Breast epithelium (tissue), 4 donors: ENCODE measurements at regions not wholly inside any gene's neighbourhood (a gene's known extent, or its start where the extent isn't known, plus 50 kb on each side); places are given as distances from the start of the nearest gene placed in this dataset.

ENCODE experiments used
- DNase-seq, 2 donors: peaks; one replicate each; pipeline ENCODE4 v3.0.0-alpha.2; 2019; ENCODE audit warnings: low spot score in 2 of 2
- H3K27ac ChIP-seq, 2 donors: fragments of 200-600 bp; sonication (generic) in 1 of 2; one replicate each; pipeline ENCODE4 v1.5.1; 2016 to 2019; ENCODE audit warnings: mild to moderate bottlenecking in 1 of 2
- H3K27me3 ChIP-seq, 2 donors: fragments of 200-600 bp; sonication (generic) in 1 of 2; one replicate each; pipeline versions ENCODE4 v1.5.1 to v1.6.0; 2017 to 2019; ENCODE audit warnings: control low read depth in 1 of 2, mild to moderate bottlenecking in 1 of 2
- H3K36me3 ChIP-seq: fragments of 200-600 bp; one replicate; pipeline ENCODE4 v1.5.1; 2019
- H3K4me1 ChIP-seq, 2 donors: fragments of 200-600 bp; sonication (generic); one replicate each; pipeline ENCODE4 v1.5.1; 2016 to 2019; ENCODE audit warnings: control low read depth in 1 of 2
- H3K4me3 ChIP-seq, 3 donors: fragments of 200-600 bp; sonication (generic); 1 replicate in 2 of 3; 2 replicates in 1 of 3; pipeline ENCODE4 v1.5.1; 2016 to 2019; ENCODE audit warnings: mild to moderate bottlenecking in 3 of 3, moderate library complexity in 2 of 3
- H3K9me3 ChIP-seq, 2 donors: fragments of 200-600 bp; sonication (generic) in 1 of 2; one replicate each; pipeline ENCODE4 v1.5.1; 2016 to 2019; ENCODE audit warnings: control low read depth in 1 of 2
- CTCF ChIP-seq, 3 donors: fragments of 450-650 bp; IDR thresholded peaks; one replicate each; pipeline ENCODE4 v1.5.1; 2016 to 2017; ENCODE audit warnings: antibody characterized with exemption in 3 of 3, mild to moderate bottlenecking in 3 of 3, moderate library complexity in 3 of 3
- POLR2A ChIP-seq: fragments of 450-650 bp; IDR thresholded peaks from one replicate; pipeline ENCODE4 v1.6.1; 2016; ENCODE audit warnings: antibody characterized with exemption, mild to moderate bottlenecking, moderate library complexity
- POLR2AphosphoS5 ChIP-seq, 3 donors: sonication (generic); formaldehyde crosslinking; IDR thresholded peaks; one replicate each; pipeline ENCODE4 v1.6.1; 2017; ENCODE audit warnings: antibody characterized with exemption in 3 of 3
- intact Hi-C: fragments of 100-400 bp; cut with DNase I; formaldehyde crosslinking; loops from one replicate; pipeline ENCODE4 v1.15.1; 2023; ENCODE audit warnings: low total_unique reads

- H3K36me3 ChIP-seq = no peaks in the 10 kb centered on the region
- no peaks in the 10 kb centered on the region for H3K27me3 ChIP-seq
- H3K27ac ChIP-seq = peak overlapping the region in 1 of 2 donors; percentile 68
- H3K4me3 ChIP-seq = no peak overlapping the region
- DNase-seq = no peak
- no peaks in the 10 kb centered on the region for H3K9me3 ChIP-seq
- TF ChIP-seq POLR2A (no peak), CTCF (IDR thresholded peaks at IDR 0.05) (no peak), POLR2AphosphoS5 (IDR thresholded peaks at IDR 0.05) (no peak)
- H3K4me1 ChIP-seq = no peaks in the 10 kb centered on the region
- intact Hi-C loops = no loop called here
Measured at GRCh38 chr2:22501851-22502250, 883.1 kb upstream of the KLHL29 start.

- no peaks in the 10 kb centered on the region for H3K27me3 ChIP-seq
- intact Hi-C loops = no loop called here
Measured at GRCh38 chr2:22513563-22513962, 871.4 kb upstream of the KLHL29 start.

GRCh38 chr2:22517141-22517540, 867.8 kb upstream of the KLHL29 start:
- no peak for TF ChIP-seq POLR2A
- TF ChIP-seq POLR2AphosphoS5 (IDR thresholded peaks at IDR 0.05) = no peak
- no peak for TF ChIP-seq CTCF (IDR thresholded peaks at IDR 0.05)
- intact Hi-C loops = no loop called here
- no peaks in the 10 kb centered on the region for H3K9me3 ChIP-seq

More at GRCh38 chr2:22513563-22513962, 871.4 kb upstream of the KLHL29 start:
- TF ChIP-seq POLR2A (no peak), POLR2AphosphoS5 (IDR thresholded peaks at IDR 0.05) (no peak), CTCF (IDR thresholded peaks at IDR 0.05) (no peak)
- no peak for DNase-seq
- Histone ChIP-seq H3K4me3 (no peak overlapping the region), H3K9me3 (no peaks in the 10 kb centered on the region), H3K27ac (no peak overlapping the region), H3K36me3 (no peaks in the 10 kb centered on the region), H3K4me1 (no peaks in the 10 kb centered on the region)

GRCh38 chr2:22518641-22519040, 866.3 kb upstream of the KLHL29 start:
- no peak for DNase-seq
- TF ChIP-seq CTCF (IDR thresholded peaks at IDR 0.05) (no peak), POLR2A (no peak), POLR2AphosphoS5 (IDR thresholded peaks at IDR 0.05) (no peak)
- Histone ChIP-seq H3K9me3 (no peaks in the 10 kb centered on the region), H3K27ac (no peak overlapping the region), H3K27me3 (no peaks in the 10 kb centered on the region), H3K4me3 (no peak overlapping the region), H3K4me1 (no peaks in the 10 kb centered on the region), H3K36me3 (no peaks in the 10 kb centered on the region)
- intact Hi-C loops = no loop called here

More at GRCh38 chr2:22517141-22517540, 867.8 kb upstream of the KLHL29 start:
- Histone ChIP-seq H3K4me3 (no peak overlapping the region), H3K4me1 (no peaks in the 10 kb centered on the region), H3K36me3 (no peaks in the 10 kb centered on the region), H3K27ac (no peak overlapping the region), H3K27me3 (no peaks in the 10 kb centered on the region)
- no peak for DNase-seq

- no peaks in the 10 kb centered on the region for H3K4me1 ChIP-seq
- H3K36me3 ChIP-seq = no peaks in the 10 kb centered on the region
- H3K27me3 ChIP-seq = no peaks in the 10 kb centered on the region
- no peak overlapping the region for H3K4me3 ChIP-seq
- intact Hi-C loops = no loop called here
- no peak overlapping the region for H3K27ac ChIP-seq
- no peak for DNase-seq
- H3K9me3 ChIP-seq = no peaks in the 10 kb centered on the region
- TF ChIP-seq POLR2A = no peak
- TF ChIP-seq POLR2AphosphoS5 (IDR thresholded peaks at IDR 0.05) = no peak
- no peak for TF ChIP-seq CTCF (IDR thresholded peaks at IDR 0.05)
Measured at GRCh38 chr2:22520369-22521288, 864.4 kb upstream of the KLHL29 start.
